Activated naive CD4-positive, alpha-beta T cell treated with anti-CD3 and anti-CD28 coated beads for 36 hours (primary cell): ENCODE measurements at regions not wholly inside any gene's neighbourhood (a gene's known extent, or its start where the extent isn't known, plus 50 kb on each side); places are given as distances from the start of the nearest gene placed in this dataset.

Experiments
- CTCF ChIA-PET: fragments of 350-600 bp; sonication (Branson Sonifier 250); formaldehyde crosslinking; loops from one replicate; lab custom pipeline; 2021; ENCODE audit warnings: antibody characterized with exemption; lab: Charles Lee
- DNase-seq: peaks from one replicate; pipeline ENCODE4 v3.0.0-alpha.2; 2020
- H3K27ac Mint-ChIP-seq: one replicate; pipeline ENCODE4 v1.8.0; 2021; ENCODE audit warnings: mild to moderate bottlenecking, mixed read lengths
- H3K27me3 Mint-ChIP-seq: one replicate; pipeline ENCODE4 v1.8.0; 2021; ENCODE audit warnings: low read depth, mixed read lengths
- H3K36me3 Mint-ChIP-seq: one replicate; pipeline ENCODE4 v1.8.0; 2021; ENCODE audit warnings: low read depth, mixed read lengths
- H3K4me1 Mint-ChIP-seq: one replicate; pipeline ENCODE4 v1.8.0; 2021; ENCODE audit warnings: low read depth, mixed read lengths
- H3K4me3 Mint-ChIP-seq: one replicate; pipeline ENCODE4 v1.8.0; 2021; ENCODE audit warnings: mild to moderate bottlenecking, moderate library complexity, mixed read lengths
- H3K9me3 Mint-ChIP-seq: one replicate; pipeline ENCODE4 v1.8.0; 2021; ENCODE audit warnings: mixed read lengths
- intact Hi-C: fragments of 100-400 bp; cut with micrococcal nuclease; formaldehyde crosslinking; loops from one replicate; pipeline ENCODE4 v1.15.1; 2023

- Mint-ChIP-seq H3K36me3 (no peaks in the 10 kb centered on the region), H3K27me3 (no peaks in the 10 kb centered on the region), H3K4me1 (no peaks in the 10 kb centered on the region), H3K27ac (no peak overlapping the region), H3K9me3 (peaks cover 13% of the 10 kb centered on the region), H3K4me3 (no peak overlapping the region)
- intact Hi-C loops, result no loop called here
- CTCF ChIA-PET, result no interaction called here
- DNase-seq, result no peak
Measured at GRCh38 chr14:26791117-26791806, 193.4 kb upstream of the NOVA1 start.

DNA sequence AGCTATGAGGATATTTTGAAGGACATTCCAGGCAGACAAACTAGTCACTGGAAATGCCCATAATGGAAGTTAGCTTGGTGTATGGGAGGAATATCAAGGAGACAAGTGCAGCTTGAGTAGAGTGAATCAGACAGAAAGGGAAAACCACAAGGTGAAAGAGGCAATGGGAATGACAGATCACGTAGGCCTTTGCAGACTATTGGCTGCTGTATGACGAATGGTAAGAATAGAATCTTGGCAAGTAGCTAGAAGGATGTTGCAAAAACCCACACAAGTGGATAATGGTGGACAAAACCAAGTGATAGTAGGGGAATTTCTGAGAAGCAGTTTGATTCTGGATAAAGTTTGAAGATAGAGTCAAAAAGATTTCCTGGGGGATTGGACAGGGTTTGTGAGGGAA is 196.9 kb upstream of the NOVA1 start:
- Mint-ChIP-seq H3K27me3 (no peaks in the 10 kb centered on the region), H3K36me3 (no peaks in the 10 kb centered on the region), H3K9me3 (peaks cover 17% of the 10 kb centered on the region), H3K27ac (no peak overlapping the region), H3K4me1 (no peaks in the 10 kb centered on the region), H3K4me3 (no peak overlapping the region)
- intact Hi-C loops, result no loop called here
- DNase-seq, result no peak
- CTCF ChIA-PET, result no interaction called here

- no peak overlapping the region for H3K27ac Mint-ChIP-seq
- no peak for DNase-seq
- no peak overlapping the region for H3K4me3 Mint-ChIP-seq
- intact Hi-C loops, result no loop called here
- H3K4me1 Mint-ChIP-seq, result no peaks in the 10 kb centered on the region
- no peaks in the 10 kb centered on the region for H3K27me3 Mint-ChIP-seq
- CTCF ChIA-PET, result no interaction called here
- no peaks in the 10 kb centered on the region for H3K36me3 Mint-ChIP-seq
- H3K9me3 Mint-ChIP-seq, result peaks cover 7% of the 10 kb centered on the region
Measured at GRCh38 chr14:26808407-26808806, 210.6 kb upstream of the NOVA1 start.

GRCh38 chr14:26810631-26811030 is 212.8 kb upstream of the NOVA1 start:
- peaks cover 2% of the 10 kb centered on the region for H3K9me3 Mint-ChIP-seq
- H3K4me1 Mint-ChIP-seq, result no peaks in the 10 kb centered on the region
- CTCF ChIA-PET, result no interaction called here
- DNase-seq, result no peak
- intact Hi-C loops, result no loop called here
- H3K36me3 Mint-ChIP-seq, result no peaks in the 10 kb centered on the region
- no peak overlapping the region for H3K4me3 Mint-ChIP-seq
- H3K27me3 Mint-ChIP-seq, result no peaks in the 10 kb centered on the region
- H3K27ac Mint-ChIP-seq, result no peak overlapping the region

- no peak for DNase-seq
- Mint-ChIP-seq H3K36me3 (no peaks in the 10 kb centered on the region), H3K9me3 (peaks cover 3% of the 10 kb centered on the region), H3K4me3 (no peak overlapping the region), H3K27me3 (no peaks in the 10 kb centered on the region), H3K4me1 (no peaks in the 10 kb centered on the region), H3K27ac (no peak overlapping the region)
- CTCF ChIA-PET, result no interaction called here
- intact Hi-C loops, result no loop called here
Measured at GRCh38 chr14:26811756-26812305, 214.0 kb upstream of the NOVA1 start.

DNA sequence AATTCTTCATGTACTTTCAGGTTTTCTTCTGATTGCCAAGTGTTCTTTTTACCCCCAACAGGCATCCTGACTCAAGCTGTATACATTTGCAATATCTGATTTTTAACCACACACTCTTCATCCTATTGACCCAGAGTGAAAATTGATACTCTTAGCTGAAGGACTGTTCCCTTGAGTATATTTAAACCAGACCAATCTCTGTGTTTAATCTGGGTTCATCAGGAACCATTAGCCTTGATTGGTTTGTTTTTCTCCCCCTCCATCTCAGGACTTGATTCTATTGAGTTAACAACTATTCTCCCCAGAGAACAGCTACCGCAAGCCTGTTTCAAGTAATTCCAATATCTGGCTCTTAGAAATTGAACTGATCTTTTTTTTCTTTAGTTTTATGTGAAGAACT is 222.3 kb upstream of the NOVA1 start:
- intact Hi-C loops, result no loop called here
- CTCF ChIA-PET, result no interaction called here
- no peak overlapping the region for H3K4me3 Mint-ChIP-seq
- H3K4me1 Mint-ChIP-seq, result no peaks in the 10 kb centered on the region
- no peak overlapping the region for H3K27ac Mint-ChIP-seq
- H3K9me3 Mint-ChIP-seq, result peaks cover 5% of the 10 kb centered on the region
- H3K36me3 Mint-ChIP-seq, result no peaks in the 10 kb centered on the region
- no peaks in the 10 kb centered on the region for H3K27me3 Mint-ChIP-seq
- DNase-seq, result no peak

- CTCF ChIA-PET, result no interaction called here
- H3K27ac Mint-ChIP-seq, result no peak overlapping the region
- no peaks in the 10 kb centered on the region for H3K36me3 Mint-ChIP-seq
- no peaks in the 10 kb centered on the region for H3K4me1 Mint-ChIP-seq
- no peak overlapping the region for H3K4me3 Mint-ChIP-seq
- DNase-seq, result no peak
- no peaks in the 10 kb centered on the region for H3K27me3 Mint-ChIP-seq
- peaks cover 6% of the 10 kb centered on the region for H3K9me3 Mint-ChIP-seq
- intact Hi-C loops, result no loop called here
Measured at GRCh38 chr14:26820572-26820971, 222.7 kb upstream of the NOVA1 start.

- CTCF ChIA-PET, result no interaction called here
- H3K4me3 Mint-ChIP-seq, result no peak overlapping the region
- H3K9me3 Mint-ChIP-seq, result peaks cover 12% of the 10 kb centered on the region
- no peak overlapping the region for H3K27ac Mint-ChIP-seq
- intact Hi-C loops, result no loop called here
- H3K4me1 Mint-ChIP-seq, result no peaks in the 10 kb centered on the region
- no peak for DNase-seq
- no peaks in the 10 kb centered on the region for H3K27me3 Mint-ChIP-seq
- no peaks in the 10 kb centered on the region for H3K36me3 Mint-ChIP-seq
Measured at GRCh38 chr14:26828741-26829140, 230.9 kb upstream of the NOVA1 start.

DNA sequence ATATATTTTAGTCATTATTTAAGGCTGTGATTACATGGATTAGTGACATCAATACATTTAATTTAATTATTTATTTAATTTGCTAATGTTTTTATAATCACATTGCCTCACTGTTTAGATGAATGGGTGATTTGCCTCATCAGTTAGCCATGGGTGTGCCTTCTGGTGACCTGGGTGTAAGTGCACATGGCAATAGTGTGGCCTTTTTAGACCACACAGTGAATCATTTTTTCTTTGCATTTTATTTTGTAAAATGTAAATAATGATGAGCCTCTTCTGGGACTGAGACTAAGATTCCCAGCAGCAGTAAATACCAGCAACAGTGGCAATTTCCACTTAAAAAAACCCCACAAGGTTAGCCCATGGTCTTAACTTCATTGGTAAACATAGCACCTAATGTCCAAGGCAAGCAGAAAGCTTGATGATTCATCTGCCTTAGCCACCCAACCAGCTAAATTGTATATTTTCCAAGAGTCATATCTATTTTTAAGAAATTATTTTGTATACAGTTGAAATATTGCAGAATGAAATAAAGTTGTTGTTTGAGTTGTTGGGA is 235.9 kb upstream of the NOVA1 start:
- Mint-ChIP-seq H3K9me3 (peaks cover 5% of the 10 kb centered on the region), H3K27ac (no peak overlapping the region), H3K4me1 (no peaks in the 10 kb centered on the region), H3K36me3 (no peaks in the 10 kb centered on the region), H3K4me3 (no peak overlapping the region), H3K27me3 (no peaks in the 10 kb centered on the region)
- no peak for DNase-seq
- CTCF ChIA-PET, result no interaction called here
- intact Hi-C loops, result no loop called here

DNA sequence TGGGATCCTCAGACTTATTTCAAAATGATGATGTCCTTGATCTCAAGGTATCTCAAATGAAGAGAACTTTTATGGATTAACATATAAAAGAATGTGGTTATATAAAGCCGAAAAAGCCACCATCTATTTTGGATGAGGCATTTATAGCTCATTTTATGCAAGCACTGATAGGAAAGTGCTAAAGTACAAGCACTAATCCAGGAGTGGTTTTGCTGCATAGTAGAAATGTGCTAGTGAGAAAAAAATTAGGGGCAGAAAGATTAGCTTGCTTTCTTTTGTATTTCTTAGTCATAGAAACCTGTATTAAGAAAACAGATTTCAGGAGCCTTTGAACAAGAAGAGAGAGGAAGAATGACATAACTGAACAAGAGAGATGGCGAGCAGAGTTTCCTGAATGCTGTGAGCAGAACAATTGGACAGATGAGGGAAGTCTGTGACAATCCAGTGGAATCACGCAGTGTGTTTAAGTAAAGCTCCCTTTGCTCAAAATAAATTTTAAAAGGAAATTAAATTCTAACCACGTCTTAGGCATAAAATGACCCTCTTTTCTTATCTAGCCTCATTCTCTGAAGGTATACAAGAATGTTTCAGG is 238.2 kb upstream of the NOVA1 start:
- Mint-ChIP-seq H3K4me3 (no peak overlapping the region), H3K27me3 (no peaks in the 10 kb centered on the region), H3K36me3 (no peaks in the 10 kb centered on the region), H3K27ac (no peak overlapping the region), H3K4me1 (no peaks in the 10 kb centered on the region), H3K9me3 (peaks cover 3% of the 10 kb centered on the region)
- intact Hi-C loops, result no loop called here
- DNase-seq, result no peak
- CTCF ChIA-PET, result interaction anchor here (0.7 kb wide), 1 partner anchor 465 kb away, joined by 3 read pairs; no protein-coding TSS in a partner anchor

GRCh38 chr14:26839481-26839880 is 241.6 kb upstream of the NOVA1 start:
- Mint-ChIP-seq H3K27me3 (no peaks in the 10 kb centered on the region), H3K9me3 (peaks cover 4% of the 10 kb centered on the region), H3K4me1 (no peaks in the 10 kb centered on the region), H3K36me3 (no peaks in the 10 kb centered on the region), H3K27ac (no peak overlapping the region), H3K4me3 (no peak overlapping the region)
- intact Hi-C loops, result no loop called here
- CTCF ChIA-PET, result no interaction called here
- no peak for DNase-seq

DNA sequence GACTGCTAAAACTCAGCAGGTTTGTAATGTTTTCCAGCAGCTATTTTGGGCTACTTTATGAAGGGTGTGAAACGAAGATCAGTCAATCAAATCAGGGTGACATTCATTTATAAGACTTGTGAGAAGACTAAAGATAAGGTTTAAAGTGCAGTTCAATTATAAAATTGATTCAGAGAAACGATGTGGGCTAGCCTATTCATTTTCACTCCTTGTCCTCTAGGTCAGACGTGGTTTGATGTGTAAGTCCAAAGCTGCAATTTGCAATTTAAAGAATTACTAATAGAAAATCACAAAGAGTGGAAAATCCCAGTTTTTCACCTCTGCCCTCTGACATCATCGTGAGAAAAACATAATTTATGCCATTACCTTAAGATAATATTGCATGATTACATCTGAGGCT is 243.5 kb upstream of the NOVA1 start:
- intact Hi-C loops, result no loop called here

More for the DNA sequence above, 243.5 kb upstream of the NOVA1 start:
- Mint-ChIP-seq H3K4me1 (no peaks in the 10 kb centered on the region), H3K9me3 (peaks cover 12% of the 10 kb centered on the region), H3K27ac (no peak overlapping the region), H3K4me3 (no peak overlapping the region), H3K36me3 (no peaks in the 10 kb centered on the region), H3K27me3 (no peaks in the 10 kb centered on the region)
- CTCF ChIA-PET, result no interaction called here
- no peak for DNase-seq
